ENCODE measurements at regions not wholly inside any gene's neighbourhood (a gene's known extent, or its start where the extent isn't known, plus 50 kb on each side); places are given as distances from the start of the nearest gene placed in this dataset.

DNA sequence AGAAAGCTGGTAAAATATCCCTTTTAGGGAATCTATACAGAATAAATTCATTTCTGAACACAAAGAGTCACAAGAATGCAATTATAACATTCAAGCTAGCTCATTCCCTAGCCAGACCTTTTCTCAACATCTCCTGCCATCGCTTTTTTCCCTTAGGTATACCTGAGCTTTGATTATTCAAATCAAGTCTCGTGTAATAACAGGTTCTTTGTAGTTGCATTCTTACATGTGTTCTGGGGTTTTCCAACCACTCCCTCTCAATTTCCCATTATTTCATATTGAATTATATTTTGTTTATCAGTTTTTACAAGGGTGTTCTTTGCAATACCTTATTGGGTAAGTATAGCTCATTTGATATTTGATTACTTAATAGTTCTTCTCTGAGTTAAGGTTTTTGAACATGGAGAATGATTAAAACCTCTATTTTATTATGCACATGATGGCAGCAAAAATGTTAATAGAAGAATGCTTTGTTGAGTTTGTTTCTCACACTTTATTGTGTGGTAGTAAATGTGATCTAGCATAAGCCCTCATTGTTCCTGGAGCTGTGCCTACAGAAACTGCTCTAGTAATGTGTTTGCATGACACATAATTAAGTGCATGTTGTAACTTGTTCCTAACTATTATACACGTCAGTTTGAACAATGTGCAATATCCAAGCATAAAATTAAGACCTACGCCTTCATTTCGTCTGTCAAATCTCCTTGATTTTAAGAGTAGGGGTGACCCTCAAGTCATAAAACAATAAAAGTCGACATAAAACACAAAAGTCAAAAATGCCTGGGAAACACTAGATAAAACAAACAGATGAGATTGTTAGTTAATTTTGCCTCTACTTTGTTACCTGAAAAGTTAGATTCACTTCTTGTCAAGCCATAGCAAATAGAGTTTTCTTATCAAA is 124.0 kb upstream of the POF1B start:
- WGBS, result 21% methylated on average over 6 of the region's 6 CpGs
- Histone ChIP-seq H3K9me3 (no peaks in the 10 kb centered on the region), H3K36me3 (no peaks in the 10 kb centered on the region), H3K4me1 (replicated peaks) (no peaks in the 10 kb centered on the region), H3K4me3 (no peak overlapping the region), H3K27ac (no peak overlapping the region), H3K27me3 (replicated peaks; ENCODE audit: insufficient read depth) (no peaks in the 10 kb centered on the region)
- DNase-seq (ENCODE audit: low spot score), result no peak
- intact Hi-C loops (cut with DNase I), result no loop called here
- no peak for TF ChIP-seq POLR2AphosphoS5 (IDR thresholded peaks at IDR 0.05)
- TF ChIP-seq, protein P1, sequence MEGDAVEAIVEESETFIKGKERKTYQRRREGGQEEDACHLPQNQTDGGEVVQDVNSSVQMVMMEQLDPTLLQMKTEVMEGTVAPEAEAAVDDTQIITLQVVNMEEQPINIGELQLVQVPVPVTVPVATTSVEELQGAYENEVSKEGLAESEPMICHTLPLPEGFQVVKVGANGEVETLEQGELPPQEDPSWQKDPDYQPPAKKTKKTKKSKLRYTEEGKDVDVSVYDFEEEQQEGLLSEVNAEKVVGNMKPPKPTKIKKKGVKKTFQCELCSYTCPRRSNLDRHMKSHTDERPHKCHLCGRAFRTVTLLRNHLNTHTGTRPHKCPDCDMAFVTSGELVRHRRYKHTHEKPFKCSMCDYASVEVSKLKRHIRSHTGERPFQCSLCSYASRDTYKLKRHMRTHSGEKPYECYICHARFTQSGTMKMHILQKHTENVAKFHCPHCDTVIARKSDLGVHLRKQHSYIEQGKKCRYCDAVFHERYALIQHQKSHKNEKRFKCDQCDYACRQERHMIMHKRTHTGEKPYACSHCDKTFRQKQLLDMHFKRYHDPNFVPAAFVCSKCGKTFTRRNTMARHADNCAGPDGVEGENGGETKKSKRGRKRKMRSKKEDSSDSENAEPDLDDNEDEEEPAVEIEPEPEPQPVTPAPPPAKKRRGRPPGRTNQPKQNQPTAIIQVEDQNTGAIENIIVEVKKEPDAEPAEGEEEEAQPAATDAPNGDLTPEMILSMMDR (IDR thresholded peaks at IDR 0.05), result no peak
- no peak for TF ChIP-seq POLR2A (IDR thresholded peaks at IDR 0.05)

DNA sequence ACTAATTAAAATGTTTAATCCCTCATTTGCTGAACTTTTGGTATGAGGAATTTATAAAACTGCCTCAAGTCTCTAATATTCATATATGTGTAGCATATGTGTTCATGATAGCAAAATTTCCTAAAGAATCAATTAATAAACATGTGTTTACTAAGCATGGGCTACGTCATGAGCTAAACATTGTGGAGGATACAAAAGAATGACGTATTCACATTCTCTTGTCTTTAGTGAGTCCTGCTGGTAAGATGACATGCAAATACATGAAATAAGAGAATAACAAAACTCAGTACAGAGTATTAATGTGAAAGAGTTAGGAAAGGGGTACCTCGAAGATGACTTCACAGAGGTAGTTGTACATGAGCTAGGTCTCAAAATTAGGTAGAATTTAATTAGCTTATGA is 121.9 kb upstream of the POF1B start:
- no peak overlapping the region for H3K4me3 ChIP-seq
- no peaks in the 10 kb centered on the region for H3K27me3 ChIP-seq (replicated peaks; ENCODE audit: insufficient read depth)
- intact Hi-C loops (cut with DNase I), result no loop called here
- no peaks in the 10 kb centered on the region for H3K36me3 ChIP-seq
- TF ChIP-seq POLR2A (IDR thresholded peaks at IDR 0.05) (no peak), POLR2AphosphoS5 (IDR thresholded peaks at IDR 0.05) (no peak)
- TF ChIP-seq, protein P1 (IDR thresholded peaks at IDR 0.05), result no peak
- no peak overlapping the region for H3K27ac ChIP-seq
- WGBS, result 76% methylated on average over 3 of the region's 3 CpGs
- no peaks in the 10 kb centered on the region for H3K9me3 ChIP-seq
- no peaks in the 10 kb centered on the region for H3K4me1 ChIP-seq (replicated peaks)
- DNase-seq (ENCODE audit: low spot score), result no peak

DNA sequence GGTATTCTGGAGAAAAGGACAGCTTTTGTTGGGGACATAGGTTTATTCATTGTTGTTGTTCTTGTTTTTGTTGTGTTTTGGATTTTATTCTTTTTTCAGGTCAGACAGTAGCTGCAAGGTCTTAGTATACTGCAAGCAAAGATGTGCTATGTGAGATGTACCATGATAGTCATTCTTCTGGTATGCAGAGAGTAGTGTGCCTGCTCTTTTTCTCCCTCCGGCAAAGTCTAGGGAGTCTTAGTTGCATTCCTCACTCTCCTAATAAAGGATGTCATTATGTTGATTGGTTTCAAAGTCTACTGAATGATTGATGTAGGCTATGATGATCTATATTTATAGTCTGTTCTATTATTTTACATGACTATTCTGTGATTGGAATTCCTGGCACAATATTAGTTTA is 119.9 kb upstream of the POF1B start:
- H3K4me1 ChIP-seq (replicated peaks), result no peaks in the 10 kb centered on the region
- H3K27me3 ChIP-seq (replicated peaks; ENCODE audit: insufficient read depth), result no peaks in the 10 kb centered on the region
- H3K9me3 ChIP-seq, result no peaks in the 10 kb centered on the region
- 38% methylated on average over 1 of the region's 1 CpG for WGBS
- H3K36me3 ChIP-seq, result no peaks in the 10 kb centered on the region
- no peak for DNase-seq (ENCODE audit: low spot score)
- intact Hi-C loops (cut with DNase I), result no loop called here
- no peak overlapping the region for H3K4me3 ChIP-seq
- TF ChIP-seq POLR2A (IDR thresholded peaks at IDR 0.05) (no peak), POLR2AphosphoS5 (IDR thresholded peaks at IDR 0.05) (no peak)
- TF ChIP-seq, protein P1 (IDR thresholded peaks at IDR 0.05), result no peak
- H3K27ac ChIP-seq, result no peak overlapping the region

DNA sequence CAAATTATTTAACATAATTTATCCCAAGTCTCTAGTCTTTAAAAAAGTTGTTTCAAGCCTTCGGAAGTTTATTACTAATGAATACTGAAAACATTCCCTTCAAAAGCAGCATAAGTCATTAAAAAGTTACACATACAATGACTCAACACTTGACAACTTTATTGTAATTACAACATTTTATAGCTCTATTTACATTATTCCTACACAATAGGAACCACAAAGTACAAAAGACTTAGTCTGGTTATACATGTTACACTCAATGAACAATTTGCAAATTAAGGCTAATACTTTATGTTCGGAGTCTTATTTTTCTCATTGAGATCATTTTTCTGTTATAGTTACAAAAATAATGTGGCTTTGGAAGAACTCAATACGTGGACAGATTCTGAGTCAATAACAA is 114.4 kb upstream of the POF1B start:
- no peaks in the 10 kb centered on the region for H3K4me1 ChIP-seq (replicated peaks)
- DNase-seq (ENCODE audit: low spot score), result no peak
- no peaks in the 10 kb centered on the region for H3K9me3 ChIP-seq
- TF ChIP-seq POLR2A (IDR thresholded peaks at IDR 0.05) (no peak), POLR2AphosphoS5 (IDR thresholded peaks at IDR 0.05) (no peak)
- TF ChIP-seq, protein P1 (IDR thresholded peaks at IDR 0.05), result no peak
- H3K4me3 ChIP-seq, result no peak overlapping the region
- WGBS, result 42% methylated on average over 3 of the region's 3 CpGs
- no peaks in the 10 kb centered on the region for H3K36me3 ChIP-seq
- no peak overlapping the region for H3K27ac ChIP-seq
- no peaks in the 10 kb centered on the region for H3K27me3 ChIP-seq (replicated peaks; ENCODE audit: insufficient read depth)
- intact Hi-C loops (cut with DNase I), result no loop called here

DNA sequence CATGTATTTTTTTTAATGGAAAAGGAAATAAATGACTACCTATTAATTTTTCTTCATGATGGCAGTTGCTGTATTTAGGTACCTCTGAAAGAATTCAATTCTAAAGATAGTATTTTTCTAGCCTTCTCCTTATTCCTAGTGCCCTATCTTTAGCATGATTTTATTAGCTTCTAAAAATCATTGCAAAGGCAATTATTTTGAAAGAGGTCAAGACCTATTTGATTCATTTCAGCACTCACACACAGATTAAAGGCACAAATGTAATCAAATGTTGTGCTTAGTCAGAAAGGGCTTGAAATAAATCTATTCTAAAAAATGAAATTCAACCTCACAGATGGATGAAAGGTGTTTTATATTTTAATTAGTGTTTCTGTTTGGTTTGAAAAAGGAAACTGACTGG is 74.8 kb upstream of the POF1B start:
- intact Hi-C loops (cut with DNase I), result no loop called here

More for the DNA sequence above, 74.8 kb upstream of the POF1B start:
- Histone ChIP-seq H3K4me1 (replicated peaks) (no peaks in the 10 kb centered on the region), H3K4me3 (no peak overlapping the region), H3K27me3 (replicated peaks; ENCODE audit: insufficient read depth) (no peaks in the 10 kb centered on the region), H3K27ac (no peak overlapping the region), H3K9me3 (no peaks in the 10 kb centered on the region), H3K36me3 (no peaks in the 10 kb centered on the region)
- TF ChIP-seq, protein P1 (IDR thresholded peaks at IDR 0.05), result no peak
- no peak for TF ChIP-seq POLR2A (IDR thresholded peaks at IDR 0.05)
- TF ChIP-seq POLR2AphosphoS5 (IDR thresholded peaks at IDR 0.05), result no peak
- no peak for DNase-seq (ENCODE audit: low spot score)

Data from prostate gland (tissue), 2 donors.